ENCODE measurements at regions not wholly inside any gene's neighbourhood (a gene's known extent, or its start where the extent isn't known, plus 50 kb on each side); places are given as distances from the start of the nearest gene placed in this dataset.

DNA sequence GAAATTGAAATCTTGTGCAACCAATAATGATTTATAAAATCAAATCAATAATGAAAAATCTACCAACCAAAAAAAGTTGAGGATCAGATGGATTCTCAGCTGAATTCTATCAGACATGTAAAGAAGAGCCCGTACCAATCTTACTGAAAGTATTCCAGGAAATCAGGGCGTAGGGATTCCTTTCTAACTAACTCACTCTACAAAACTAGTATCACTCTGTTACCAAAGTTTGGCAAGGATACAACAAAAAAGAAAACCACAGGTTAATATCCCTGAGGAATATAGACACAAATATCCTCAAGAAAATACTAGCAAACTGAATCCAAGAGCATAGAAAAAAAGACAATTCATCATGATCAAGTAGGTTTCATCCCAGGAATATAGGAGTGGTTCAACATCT lies 52.8 kb upstream of the ADGRL4 start:
- TF ChIP-seq CTCF (IDR thresholded peaks at IDR 0.05): no peak
- no peak for TF ChIP-seq POLR2A (IDR thresholded peaks at IDR 0.05)

Measured in right lobe of liver (tissue), 4 donors.